ENCODE measurements at regions not wholly inside any gene's neighbourhood (a gene's known extent, or its start where the extent isn't known, plus 50 kb on each side); places are given as distances from the start of the nearest gene placed in this dataset.

GRCh38 chrX:19182785-19183184 lies 60.5 kb upstream of the ADGRG2 start:
- TF ChIP-seq, protein P1, sequence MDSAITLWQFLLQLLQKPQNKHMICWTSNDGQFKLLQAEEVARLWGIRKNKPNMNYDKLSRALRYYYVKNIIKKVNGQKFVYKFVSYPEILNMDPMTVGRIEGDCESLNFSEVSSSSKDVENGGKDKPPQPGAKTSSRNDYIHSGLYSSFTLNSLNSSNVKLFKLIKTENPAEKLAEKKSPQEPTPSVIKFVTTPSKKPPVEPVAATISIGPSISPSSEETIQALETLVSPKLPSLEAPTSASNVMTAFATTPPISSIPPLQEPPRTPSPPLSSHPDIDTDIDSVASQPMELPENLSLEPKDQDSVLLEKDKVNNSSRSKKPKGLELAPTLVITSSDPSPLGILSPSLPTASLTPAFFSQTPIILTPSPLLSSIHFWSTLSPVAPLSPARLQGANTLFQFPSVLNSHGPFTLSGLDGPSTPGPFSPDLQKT (IDR thresholded peaks at IDR 0.05; ENCODE audit: borderline replicate concordance, low read depth, low read length): no peak
- TF ChIP-seq, protein P2, sequence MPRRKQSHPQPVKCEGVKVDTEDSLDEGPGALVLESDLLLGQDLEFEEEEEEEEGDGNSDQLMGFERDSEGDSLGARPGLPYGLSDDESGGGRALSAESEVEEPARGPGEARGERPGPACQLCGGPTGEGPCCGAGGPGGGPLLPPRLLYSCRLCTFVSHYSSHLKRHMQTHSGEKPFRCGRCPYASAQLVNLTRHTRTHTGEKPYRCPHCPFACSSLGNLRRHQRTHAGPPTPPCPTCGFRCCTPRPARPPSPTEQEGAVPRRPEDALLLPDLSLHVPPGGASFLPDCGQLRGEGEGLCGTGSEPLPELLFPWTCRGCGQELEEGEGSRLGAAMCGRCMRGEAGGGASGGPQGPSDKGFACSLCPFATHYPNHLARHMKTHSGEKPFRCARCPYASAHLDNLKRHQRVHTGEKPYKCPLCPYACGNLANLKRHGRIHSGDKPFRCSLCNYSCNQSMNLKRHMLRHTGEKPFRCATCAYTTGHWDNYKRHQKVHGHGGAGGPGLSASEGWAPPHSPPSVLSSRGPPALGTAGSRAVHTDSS (tag by site-specific recombination; IDR thresholded peaks at IDR 0.05): peak; percentile 80
- Histone ChIP-seq H3K27ac (ENCODE audit: extremely low read depth, low read depth, low read length) (no peak overlapping the region), H3K4me1 (ENCODE audit: control insufficient read depth, insufficient read depth, low read length) (no peaks in the 10 kb centered on the region), H3K36me3 (ENCODE audit: control insufficient read depth in 2 of 2, insufficient read depth in 1 of 2, low read length in 2 of 2) (no peaks in the 10 kb centered on the region), H3K4me3 (ENCODE audit: low read depth, low read length) (no peak overlapping the region), H3K9me3 (ENCODE audit: control insufficient read depth, insufficient read depth, low read depth, low read length) (no peaks in the 10 kb centered on the region)
- ChIA-PET CTCF (interaction anchor here (0.5 kb wide), 1 partner anchor 353 kb away, joined by 3 read pairs; no protein-coding TSS in a partner anchor), POLR2A (no interaction called here)

DNA sequence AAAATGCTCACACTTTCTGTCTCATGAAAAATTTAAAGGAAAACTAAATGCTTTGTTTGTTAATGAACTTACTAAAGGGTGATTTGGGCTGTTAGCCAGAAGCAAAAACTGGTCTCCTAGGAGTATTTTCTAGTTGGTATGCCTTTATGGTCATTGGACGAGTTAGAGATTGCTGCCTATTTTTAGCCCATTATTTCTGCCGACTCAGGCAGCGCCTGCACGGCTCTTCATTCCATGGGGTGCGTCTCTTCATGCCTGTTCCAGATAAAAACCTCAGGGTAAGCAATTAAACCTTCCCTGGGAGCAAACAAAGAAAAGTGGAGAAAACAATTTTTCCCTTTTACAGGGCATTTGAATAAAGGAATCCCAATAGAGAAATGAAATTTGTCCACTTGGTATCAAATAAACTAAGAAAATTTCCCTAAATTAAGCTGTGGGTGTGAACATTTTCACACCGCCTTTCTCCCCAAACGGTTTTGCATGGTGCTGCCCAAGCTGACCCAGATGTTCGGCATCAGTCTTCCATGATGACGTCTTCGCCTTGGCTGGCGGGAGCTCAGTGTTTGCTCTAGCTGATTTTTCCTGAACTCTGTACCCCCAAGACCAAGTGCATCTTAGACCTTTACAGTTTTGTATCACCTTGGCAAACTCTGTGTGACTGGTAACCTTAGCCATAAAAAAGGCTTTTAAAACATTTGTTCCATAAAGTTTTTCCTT lies 61.7 kb upstream of the ADGRG2 start:
- H3K9me3 ChIP-seq (ENCODE audit: control insufficient read depth, insufficient read depth, low read depth, low read length): no peaks in the 10 kb centered on the region
- H3K27ac ChIP-seq (ENCODE audit: extremely low read depth, low read depth, low read length): no peak overlapping the region
- H3K4me1 ChIP-seq (ENCODE audit: control insufficient read depth, insufficient read depth, low read length): no peaks in the 10 kb centered on the region
- H3K4me3 ChIP-seq (ENCODE audit: low read depth, low read length): no peak overlapping the region
- ChIA-PET CTCF (interaction anchor here (1.6 kb wide), 1 partner anchor 13 kb away, joined by 3 read pairs; no protein-coding TSS in a partner anchor), POLR2A (no interaction called here)
- TF ChIP-seq SP3 (tag by site-specific recombination; IDR thresholded peaks at IDR 0.05) (no peak), ZNF639 (tag by site-specific recombination; IDR thresholded peaks at IDR 0.05) (no peak), ZNF626 (tag by site-specific recombination; IDR thresholded peaks at IDR 0.05) (no peak), ZNF776 (tag by site-specific recombination; IDR thresholded peaks at IDR 0.05; ENCODE audit: borderline replicate concordance) (no peak), ZNF658 (tag by site-specific recombination; IDR thresholded peaks at IDR 0.05) (no peak), ZNF23 (tag by site-specific recombination; IDR thresholded peaks at IDR 0.05; ENCODE audit: borderline replicate concordance) (no peak), ZNF16 (tag by site-specific recombination; IDR thresholded peaks at IDR 0.05; ENCODE audit: low read depth) (no peak), ZNF223 (tag by site-specific recombination; IDR thresholded peaks at IDR 0.05) (no peak), ZBTB8A (tag by site-specific recombination; IDR thresholded peaks at IDR 0.05) (no peak), ZFP3 (tag by site-specific recombination; IDR thresholded peaks at IDR 0.05; ENCODE audit: low read depth) (no peak), IKZF3 (tag by site-specific recombination; IDR thresholded peaks at IDR 0.05) (no peak), ZNF248 (tag by site-specific recombination; IDR thresholded peaks at IDR 0.05) (no peak), ZNF585B (tag by site-specific recombination; IDR thresholded peaks at IDR 0.05) (no peak), GLIS2 (tag by site-specific recombination; IDR thresholded peaks at IDR 0.05) (no peak), ZNF138 (tag by site-specific recombination; IDR thresholded peaks at IDR 0.05; ENCODE audit: borderline replicate concordance) (no peak), ZNF280C (tag by site-specific recombination; IDR thresholded peaks at IDR 0.05) (no peak), KLF8 (tag by site-specific recombination; IDR thresholded peaks at IDR 0.05) (no peak), ZNF24 (tag by site-specific recombination; IDR thresholded peaks at IDR 0.05) (no peak)
- no peaks in the 10 kb centered on the region for H3K36me3 ChIP-seq (ENCODE audit: control insufficient read depth in 2 of 2, insufficient read depth in 1 of 2, low read length in 2 of 2)
